Peyer's patch (tissue), 4 donors: ENCODE measurements at regions not wholly inside any gene's neighbourhood (a gene's known extent, or its start where the extent isn't known, plus 50 kb on each side); places are given as distances from the start of the nearest gene placed in this dataset.

Experiments used
- DNase-seq, 3 donors: peaks; one replicate each; pipeline ENCODE4 v3.0.0-alpha.2; 2017 to 2019
- H3K27ac ChIP-seq, 4 donors: fragments of 200-600 bp; sonication (generic); one replicate each; pipeline ENCODE4 v1.5.1; 2016 to 2019
- H3K27me3 ChIP-seq, 2 donors: fragments of 200-600 bp; sonication (generic); one replicate each; pipeline ENCODE4 v1.5.1; 2019
- H3K36me3 ChIP-seq, 3 donors: fragments of 200-600 bp; sonication (generic); one replicate each; pipeline ENCODE4 v1.5.1; 2016 to 2019
- H3K4me1 ChIP-seq, 4 donors: fragments of 200-600 bp; sonication (generic); one replicate each; pipeline ENCODE4 v1.5.1; 2016 to 2019
- H3K4me3 ChIP-seq, 4 donors: fragments of 200-600 bp; sonication (generic); 1 replicate in 3 of 4; 2 replicates in 1 of 4; pipeline ENCODE4 v1.5.1; 2016 to 2019; ENCODE audit warnings: mild to moderate bottlenecking in 1 of 4
- H3K9me3 ChIP-seq, 4 donors: fragments of 200-600 bp; sonication (generic); one replicate each; pipeline ENCODE4 v1.5.1; 2016 to 2019; ENCODE audit warnings: mild to moderate bottlenecking in 1 of 4
- POLR2A ChIP-seq, 2 donors: fragments of 450-650 bp; IDR thresholded peaks; one replicate each; pipeline ENCODE4 v1.5.1; 2017; ENCODE audit warnings: antibody characterized with exemption in 2 of 2, mild to moderate bottlenecking in 2 of 2, moderate library complexity in 2 of 2
- TF ChIP-seq, protein P1 (sequence below), 6 experiments: fragments of 450-650 bp in 4 of 6; fragments of 200-600 bp in 2 of 6; sonication (generic) in 1 of 6; IDR thresholded peaks; one replicate each; pipeline ENCODE4 v1.5.1; 2017 to 2019; ENCODE audit warnings: antibody characterized with exemption in 6 of 6, mild to moderate bottlenecking in 3 of 6, moderate library complexity in 1 of 6

DNA sequence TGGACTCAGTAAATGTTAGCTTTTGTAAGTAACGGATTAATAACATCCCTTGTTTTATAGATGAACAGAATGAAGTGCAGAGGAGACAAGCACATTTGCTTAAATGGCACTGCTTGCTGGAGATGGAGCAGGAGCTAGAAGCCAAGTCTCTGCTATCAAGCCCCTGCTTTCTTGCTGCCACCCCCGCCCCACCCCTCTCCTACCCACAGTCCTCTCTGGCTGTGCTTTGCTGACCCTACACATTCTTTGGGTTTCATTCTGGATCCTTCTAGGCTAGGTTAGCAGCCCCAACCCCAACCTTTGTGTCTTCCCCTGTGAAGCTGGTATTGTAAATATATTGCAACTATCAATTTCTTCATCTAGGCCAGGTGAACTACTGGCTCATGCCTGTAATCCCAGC, 77.5 kb upstream of the CAPZB start:
- no peaks in the 10 kb centered on the region for H3K27me3 ChIP-seq
- no peak for DNase-seq
- H3K4me1 ChIP-seq = peaks cover 0 to 4% (median 0%) of the 10 kb centered on the region in 4 donors
- no peaks in the 10 kb centered on the region for H3K9me3 ChIP-seq
- no peaks in the 10 kb centered on the region for H3K36me3 ChIP-seq
- TF ChIP-seq POLR2A (IDR thresholded peaks at IDR 0.05) = no peak
- TF ChIP-seq, protein P1, sequence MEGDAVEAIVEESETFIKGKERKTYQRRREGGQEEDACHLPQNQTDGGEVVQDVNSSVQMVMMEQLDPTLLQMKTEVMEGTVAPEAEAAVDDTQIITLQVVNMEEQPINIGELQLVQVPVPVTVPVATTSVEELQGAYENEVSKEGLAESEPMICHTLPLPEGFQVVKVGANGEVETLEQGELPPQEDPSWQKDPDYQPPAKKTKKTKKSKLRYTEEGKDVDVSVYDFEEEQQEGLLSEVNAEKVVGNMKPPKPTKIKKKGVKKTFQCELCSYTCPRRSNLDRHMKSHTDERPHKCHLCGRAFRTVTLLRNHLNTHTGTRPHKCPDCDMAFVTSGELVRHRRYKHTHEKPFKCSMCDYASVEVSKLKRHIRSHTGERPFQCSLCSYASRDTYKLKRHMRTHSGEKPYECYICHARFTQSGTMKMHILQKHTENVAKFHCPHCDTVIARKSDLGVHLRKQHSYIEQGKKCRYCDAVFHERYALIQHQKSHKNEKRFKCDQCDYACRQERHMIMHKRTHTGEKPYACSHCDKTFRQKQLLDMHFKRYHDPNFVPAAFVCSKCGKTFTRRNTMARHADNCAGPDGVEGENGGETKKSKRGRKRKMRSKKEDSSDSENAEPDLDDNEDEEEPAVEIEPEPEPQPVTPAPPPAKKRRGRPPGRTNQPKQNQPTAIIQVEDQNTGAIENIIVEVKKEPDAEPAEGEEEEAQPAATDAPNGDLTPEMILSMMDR (IDR thresholded peaks at IDR 0.05) = no peak
- no peak overlapping the region for H3K4me3 ChIP-seq
- peak overlapping the region in 3 of 4 donors; percentile 40 to 72 (median 55) for H3K27ac ChIP-seq

DNA sequence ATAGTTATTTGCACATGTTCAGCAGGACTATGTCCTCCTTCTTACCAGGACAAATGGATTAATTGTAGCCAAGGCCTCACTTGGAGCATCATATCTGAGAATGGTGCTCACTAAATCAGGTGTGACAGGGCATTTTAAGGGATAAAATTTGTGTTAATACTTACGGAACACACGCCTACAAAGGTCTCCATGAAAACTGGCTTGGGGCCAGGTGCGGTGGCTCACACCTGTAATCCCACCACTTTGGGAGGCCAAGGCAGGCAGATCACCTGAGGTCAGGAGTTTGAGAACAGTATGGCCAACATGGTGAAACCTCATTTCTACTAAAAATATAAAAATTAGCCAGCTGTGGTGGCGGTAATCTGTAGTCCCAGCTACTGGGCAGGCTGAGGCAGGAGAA, 75.1 kb upstream of the CAPZB start:
- Histone ChIP-seq H3K27ac (no peak overlapping the region), H3K36me3 (no peaks in the 10 kb centered on the region)
- DNase-seq = no peak

DNA sequence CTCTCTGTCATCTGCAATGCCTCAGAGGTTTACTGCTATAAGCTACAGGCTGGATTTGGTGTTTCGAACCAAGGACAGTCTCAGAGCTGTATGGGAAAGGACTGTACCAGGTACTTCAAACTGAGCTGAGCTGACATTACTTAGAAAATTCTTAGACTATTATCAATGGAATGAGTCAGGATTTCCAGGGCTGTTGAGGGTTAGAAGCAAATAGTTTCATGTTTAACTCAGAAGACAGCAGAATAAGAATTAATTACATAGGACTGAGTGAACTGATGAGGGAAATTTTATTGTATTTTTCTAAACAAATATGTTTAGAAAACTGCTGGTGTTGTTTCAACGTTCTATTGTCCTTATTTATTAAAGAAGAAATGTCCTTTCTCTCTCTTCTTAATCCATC, 74.3 kb upstream of the CAPZB start:
- Histone ChIP-seq H3K9me3 (no peaks in the 10 kb centered on the region), H3K4me1 (peaks cover 0 to 4% (median 0%) of the 10 kb centered on the region in 4 donors), H3K27ac (no peak overlapping the region), H3K36me3 (no peaks in the 10 kb centered on the region), H3K27me3 (no peaks in the 10 kb centered on the region), H3K4me3 (no peak overlapping the region)
- no peak for DNase-seq
- TF ChIP-seq, protein P1 (IDR thresholded peaks at IDR 0.05) = no peak
- no peak for TF ChIP-seq POLR2A (IDR thresholded peaks at IDR 0.05)

More for the DNA sequence above, 75.1 kb upstream of the CAPZB start:
- Histone ChIP-seq H3K27me3 (no peaks in the 10 kb centered on the region), H3K9me3 (no peaks in the 10 kb centered on the region), H3K4me3 (no peak overlapping the region), H3K4me1 (peaks cover 0 to 4% (median 0%) of the 10 kb centered on the region in 4 donors)
- TF ChIP-seq, protein P1 (IDR thresholded peaks at IDR 0.05) = no peak
- no peak for TF ChIP-seq POLR2A (IDR thresholded peaks at IDR 0.05)

DNA sequence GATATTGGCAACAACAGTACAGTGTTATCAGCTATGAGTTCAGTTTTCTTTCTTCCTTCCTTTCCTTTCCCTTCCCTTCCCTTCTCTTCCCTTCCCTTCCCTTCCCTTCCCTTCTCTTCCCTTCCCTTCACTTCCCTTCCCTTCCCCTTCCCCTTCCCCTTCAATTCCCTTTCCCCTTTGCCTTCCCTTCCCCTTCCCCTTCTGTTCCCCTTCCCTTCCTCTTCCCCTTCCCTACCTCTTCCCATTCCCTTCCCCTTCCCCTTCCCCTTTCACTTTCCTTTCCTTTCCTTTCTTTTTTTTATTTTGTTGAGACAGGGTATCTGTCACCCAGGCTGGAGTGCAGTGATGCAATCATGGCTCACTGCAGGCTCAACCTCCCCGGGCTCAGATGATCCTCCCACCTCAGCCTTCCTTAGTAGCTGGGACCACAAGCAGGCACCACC, 72.3 kb upstream of the CAPZB start:
- Histone ChIP-seq H3K27ac (no peak overlapping the region), H3K4me1 (no peaks in the 10 kb centered on the region), H3K4me3 (no peak overlapping the region), H3K9me3 (no peaks in the 10 kb centered on the region), H3K36me3 (no peaks in the 10 kb centered on the region), H3K27me3 (no peaks in the 10 kb centered on the region)
- DNase-seq = no peak
- TF ChIP-seq POLR2A (IDR thresholded peaks at IDR 0.05) = no peak
- TF ChIP-seq, protein P1 (IDR thresholded peaks at IDR 0.05) = no peak

DNA sequence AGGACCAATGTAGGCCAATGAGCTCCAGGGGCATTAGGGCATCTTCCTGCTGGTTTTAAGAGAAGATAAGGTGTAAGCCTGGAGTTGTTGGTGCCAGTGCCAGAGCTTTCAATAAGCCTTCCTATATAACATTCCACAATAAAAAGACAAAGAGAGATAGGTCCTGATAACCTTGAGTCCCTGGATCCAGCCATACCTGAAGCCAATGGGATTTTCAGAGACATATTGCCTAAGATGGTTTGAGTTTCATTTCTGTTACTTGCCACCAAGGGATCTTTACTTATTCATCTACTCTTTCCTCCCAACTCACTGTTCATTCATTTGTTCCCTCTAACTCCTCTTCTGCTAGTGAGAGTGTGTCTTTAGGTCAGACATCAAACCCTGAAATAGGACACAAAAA, 68.8 kb upstream of the CAPZB start:
- Histone ChIP-seq H3K4me3 (no peak overlapping the region), H3K9me3 (no peaks in the 10 kb centered on the region), H3K27me3 (no peaks in the 10 kb centered on the region), H3K4me1 (no peaks in the 10 kb centered on the region), H3K36me3 (no peaks in the 10 kb centered on the region), H3K27ac (no peak overlapping the region)
- no peak for DNase-seq
- TF ChIP-seq, protein P1 (IDR thresholded peaks at IDR 0.05) = no peak
- no peak for TF ChIP-seq POLR2A (IDR thresholded peaks at IDR 0.05)
